BLaER1 treated with 17β-estradiol and CSF1 and Interleukin-3, amounts not matched to agents 10 nM and 100 nM (cell line): ENCODE measurements at regions not wholly inside any gene's neighbourhood (a gene's known extent, or its start where the extent isn't known, plus 50 kb on each side); places are given as distances from the start of the nearest gene placed in this dataset.

Source experiments
- H3K27ac ChIP-seq, 11 experiments: shearing (Covaris generic); formaldehyde crosslinking; 2 replicates each; pipeline ENCODE4 v1.8.1; 2022
- H3K27me3 ChIP-seq, 11 experiments: shearing (Covaris generic); formaldehyde crosslinking; 2 replicates each; pipeline ENCODE4 v1.8.1; 2022
- H3K36me3 ChIP-seq, 11 experiments: shearing (Covaris generic); formaldehyde crosslinking; 2 replicates each; pipeline ENCODE4 v1.8.1; 2022
- H3K4me1 ChIP-seq, 10 experiments: shearing (Covaris generic); formaldehyde crosslinking; 2 replicates each; pipeline ENCODE4 v1.8.1; 2022
- H3K4me2 ChIP-seq, 11 experiments: shearing (Covaris generic); formaldehyde crosslinking; 2 replicates each; pipeline ENCODE4 v1.8.1; 2022
- H3K4me3 ChIP-seq, 10 experiments: shearing (Covaris generic); formaldehyde crosslinking; 2 replicates each; pipeline ENCODE4 v1.8.1; 2022
- H3K9ac ChIP-seq, 11 experiments: shearing (Covaris generic); formaldehyde crosslinking; 2 replicates each; pipeline ENCODE4 v1.8.1; 2022
- H3K9me3 ChIP-seq, 11 experiments: shearing (Covaris generic); formaldehyde crosslinking; replicated peaks in 1 of 11; 2 replicates each; pipeline ENCODE4 v1.8.1; 2022
- H4K20me1 ChIP-seq, 11 experiments: shearing (Covaris generic); formaldehyde crosslinking; 2 replicates each; pipeline ENCODE4 v1.8.1; 2022
- Cebpa-rat ChIP-seq, 11 experiments: shearing (Covaris generic); IDR thresholded peaks; 2 replicates each; pipeline ENCODE4 v1.8.1; 2022

DNA sequence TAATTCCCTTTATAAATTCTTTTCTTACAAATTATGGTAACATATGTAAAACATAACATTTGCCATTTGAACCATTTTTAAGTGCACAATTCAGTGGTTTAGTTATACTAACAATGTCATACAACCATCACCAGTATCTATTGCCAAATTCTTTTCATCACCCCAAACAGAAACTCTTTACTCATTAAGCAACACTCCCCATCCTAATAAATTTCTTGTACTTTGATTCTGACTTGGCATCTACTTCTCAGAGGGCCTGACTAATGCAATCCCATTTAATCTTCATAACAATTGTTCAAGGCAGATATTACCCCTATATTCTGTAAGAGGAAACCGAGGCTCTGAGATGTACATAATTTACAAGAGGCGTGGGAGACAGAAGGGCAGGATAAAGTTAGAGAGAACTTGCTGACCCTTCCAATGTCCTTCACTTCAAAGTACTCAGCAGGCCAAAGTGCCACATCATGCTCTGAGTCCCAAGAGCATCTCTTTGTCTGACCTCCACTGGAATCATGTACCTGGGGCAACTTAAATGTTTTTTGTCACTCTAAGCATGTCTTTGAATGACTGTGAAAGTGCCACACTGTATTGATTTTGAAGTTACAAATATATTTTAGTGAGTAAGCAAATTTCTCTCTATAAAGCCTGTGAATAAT lies 255.3 kb downstream of the KIF4B start:
- Histone ChIP-seq H3K36me3 (no peaks in the 10 kb centered on the region), H3K4me2 (no peak overlapping the region), H3K27ac (no peak overlapping the region), H3K27me3 (no peaks in the 10 kb centered on the region), H3K4me3 (no peak overlapping the region), H3K4me1 (peaks cover 5 to 36% (median 22%) of the 10 kb centered on the region in 10 experiments; a peak in 18 of 20 replicates), H3K9me3 (no peaks in the 10 kb centered on the region), H3K9ac (no peak overlapping the region), H4K20me1 (no peaks in the 10 kb centered on the region)
- no peak for TF ChIP-seq Cebpa-rat (IDR thresholded peaks at IDR 0.05)

DNA sequence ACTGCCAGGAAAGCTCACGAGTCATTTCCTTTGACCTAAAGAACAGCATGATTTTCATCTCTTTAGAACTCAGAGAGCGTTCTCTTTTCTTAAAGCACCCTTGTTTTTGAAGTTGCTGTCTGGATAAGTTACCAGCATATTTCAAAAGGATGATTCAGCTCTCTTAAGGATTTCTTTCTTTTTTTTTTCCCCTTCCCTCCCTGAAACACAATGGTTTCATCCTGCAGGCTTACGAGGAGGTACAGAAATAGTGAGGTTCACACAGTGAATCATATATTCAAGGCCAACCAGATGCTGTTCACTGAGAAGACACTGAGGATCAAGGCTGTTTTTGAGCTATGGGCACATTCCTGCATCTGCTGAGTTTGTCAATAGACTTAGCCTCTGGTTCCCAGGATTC lies 257.2 kb downstream of the KIF4B start:
- Histone ChIP-seq H4K20me1 (no peaks in the 10 kb centered on the region), H3K36me3 (no peaks in the 10 kb centered on the region), H3K9ac (peak overlapping the region in 3 of 11 experiments; percentile 17 to 44 (median 34); a peak in 3 of 22 replicates), H3K27ac (peak overlapping the region in 4 of 11 experiments; percentile 42 to 73 (median 52); a peak in 8 of 22 replicates), H3K4me1 (peaks cover 13 to 51% (median 32%) of the 10 kb centered on the region in 10 experiments), H3K27me3 (no peaks in the 10 kb centered on the region), H3K9me3 (no peaks in the 10 kb centered on the region), H3K4me3 (no peak overlapping the region), H3K4me2 (peak overlapping the region in 7 of 11 experiments; percentile 29 to 74 (median 57); a peak in 13 of 22 replicates)
- no peak for TF ChIP-seq Cebpa-rat (IDR thresholded peaks at IDR 0.05)

DNA sequence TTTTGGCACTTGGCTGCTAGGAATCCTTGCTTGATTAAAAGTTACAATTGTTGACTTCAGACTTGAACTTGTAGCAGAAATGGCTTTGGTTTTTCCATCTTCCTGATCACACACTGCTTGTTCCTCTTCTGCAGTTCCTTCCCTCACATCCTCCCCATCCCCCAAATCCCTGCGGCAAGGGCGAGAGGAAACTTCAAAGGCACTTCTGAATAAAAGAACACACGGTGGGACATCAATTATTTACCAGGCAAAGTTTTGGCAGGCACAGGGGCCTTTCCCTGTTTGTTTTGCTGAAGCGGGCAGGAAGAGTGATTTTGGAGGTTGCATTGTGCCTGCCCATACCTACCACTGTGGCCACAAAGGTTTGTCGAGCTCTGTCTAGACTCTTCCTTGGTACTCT lies 260.9 kb downstream of the KIF4B start:
- Histone ChIP-seq H3K27me3 (no peaks in the 10 kb centered on the region), H3K4me1 (peaks cover 13 to 51% (median 32%) of the 10 kb centered on the region in 10 experiments), H3K27ac (peak overlapping the region in 1 of 11 experiments; percentile 26; a peak in 1 of 22 replicates), H3K36me3 (no peaks in the 10 kb centered on the region), H3K9ac (no peak overlapping the region), H3K4me3 (no peak overlapping the region), H3K4me2 (peak overlapping the region; percentile 54 to 81 (median 66)), H3K9me3 (no peaks in the 10 kb centered on the region), H4K20me1 (no peaks in the 10 kb centered on the region)
- TF ChIP-seq Cebpa-rat (IDR thresholded peaks at IDR 0.05), result no peak

DNA sequence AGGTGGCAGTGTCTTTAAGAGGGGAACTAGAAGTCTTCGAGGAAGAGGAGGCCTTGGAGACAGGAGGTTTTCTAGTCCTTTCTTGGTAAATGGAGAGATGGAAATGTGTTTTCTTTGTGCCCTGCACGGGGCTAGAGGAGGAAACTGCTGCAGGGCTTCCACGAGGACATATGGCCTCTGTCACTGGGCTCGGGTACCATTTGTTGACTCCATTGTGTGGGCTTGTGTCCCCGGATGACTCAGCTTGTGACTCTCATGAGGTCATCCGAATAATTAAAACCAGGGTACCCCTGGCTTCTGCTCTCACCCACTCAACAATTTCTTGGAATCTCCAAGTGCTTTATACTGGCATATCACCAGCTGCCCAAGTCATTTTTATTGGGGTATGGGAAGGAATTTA lies 261.7 kb downstream of the KIF4B start:
- H3K9me3 ChIP-seq, result no peaks in the 10 kb centered on the region
- no peaks in the 10 kb centered on the region for H3K27me3 ChIP-seq

DNA sequence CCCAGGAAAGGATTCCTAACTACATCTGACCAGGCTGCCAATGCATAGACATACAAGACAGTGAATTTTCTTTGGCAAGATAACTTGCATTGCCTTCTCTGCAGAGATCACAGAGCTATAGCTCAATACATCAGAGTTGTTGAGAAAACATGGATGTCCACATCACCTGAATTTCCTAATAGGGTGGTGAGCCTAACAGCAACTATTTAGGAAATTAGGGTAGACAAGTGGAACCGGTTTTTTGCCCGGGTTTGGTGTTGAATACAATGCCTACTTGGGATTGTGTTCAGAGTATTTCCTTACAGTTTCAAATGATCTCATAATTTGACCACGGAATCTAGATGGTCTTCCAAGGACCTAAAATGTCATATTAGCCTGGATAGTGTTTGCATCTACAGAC lies 262.7 kb downstream of the KIF4B start:
- H3K36me3 ChIP-seq, result no peaks in the 10 kb centered on the region
- H3K4me3 ChIP-seq, result no peak overlapping the region
- no peak overlapping the region for H3K9ac ChIP-seq
- no peaks in the 10 kb centered on the region for H3K27me3 ChIP-seq
- no peaks in the 10 kb centered on the region for H4K20me1 ChIP-seq
- H3K9me3 ChIP-seq, result no peaks in the 10 kb centered on the region
- no peak overlapping the region for H3K27ac ChIP-seq
- no peak overlapping the region for H3K4me2 ChIP-seq
- H3K4me1 ChIP-seq, result peaks cover 13 to 33% (median 19%) of the 10 kb centered on the region in 10 experiments
- TF ChIP-seq Cebpa-rat (IDR thresholded peaks at IDR 0.05), result no peak

More for the DNA sequence above, 261.7 kb downstream of the KIF4B start:
- Histone ChIP-seq H3K4me3 (no peak overlapping the region), H3K4me1 (peaks cover 13 to 43% (median 29%) of the 10 kb centered on the region in 10 experiments), H3K36me3 (no peaks in the 10 kb centered on the region), H3K4me2 (peak overlapping the region in 1 of 11 experiments; percentile 71; a peak in 1 of 22 replicates), H3K27ac (no peak overlapping the region), H3K9ac (no peak overlapping the region), H4K20me1 (no peaks in the 10 kb centered on the region)
- TF ChIP-seq Cebpa-rat (IDR thresholded peaks at IDR 0.05), result no peak

- Histone ChIP-seq H3K27me3 (no peaks in the 10 kb centered on the region), H3K4me3 (no peak overlapping the region), H3K27ac (no peak overlapping the region), H3K36me3 (no peaks in the 10 kb centered on the region), H4K20me1 (no peaks in the 10 kb centered on the region), H3K4me2 (no peak overlapping the region), H3K4me1 (peaks cover 11 to 18% (median 15%) of the 10 kb centered on the region in 10 experiments), H3K9me3 (no peaks in the 10 kb centered on the region), H3K9ac (no peak overlapping the region)
- TF ChIP-seq Cebpa-rat (IDR thresholded peaks at IDR 0.05), result no peak
Observed at GRCh38 chr5:155278532-155278931, 265.0 kb downstream of the KIF4B start.

- Histone ChIP-seq H3K9ac (no peak overlapping the region), H3K4me1 (no peaks in the 10 kb centered on the region; a peak in 1 of 20 replicates), H3K4me3 (no peak overlapping the region), H3K9me3 (no peaks in the 10 kb centered on the region), H3K27me3 (no peaks in the 10 kb centered on the region), H3K27ac (no peak overlapping the region), H3K36me3 (no peaks in the 10 kb centered on the region), H4K20me1 (no peaks in the 10 kb centered on the region), H3K4me2 (no peak overlapping the region)
- TF ChIP-seq Cebpa-rat (IDR thresholded peaks at IDR 0.05), result no peak
Observed at GRCh38 chr5:155282503-155283107, 269.1 kb downstream of the KIF4B start.

GRCh38 chr5:155285706-155286105 lies 272.2 kb downstream of the KIF4B start:
- H3K4me2 ChIP-seq, result no peak overlapping the region
- H3K9ac ChIP-seq, result no peak overlapping the region
- H3K27ac ChIP-seq, result no peak overlapping the region
- TF ChIP-seq Cebpa-rat (IDR thresholded peaks at IDR 0.05), result no peak
- no peaks in the 10 kb centered on the region for H3K4me1 ChIP-seq
- no peaks in the 10 kb centered on the region for H3K9me3 ChIP-seq
- H3K4me3 ChIP-seq, result no peak overlapping the region
- no peaks in the 10 kb centered on the region for H3K36me3 ChIP-seq
- no peaks in the 10 kb centered on the region for H3K27me3 ChIP-seq
- no peaks in the 10 kb centered on the region for H4K20me1 ChIP-seq

GRCh38 chr5:155290937-155291336 lies 277.4 kb downstream of the KIF4B start:
- H3K36me3 ChIP-seq, result no peaks in the 10 kb centered on the region
- no peak overlapping the region for H3K27ac ChIP-seq
- no peaks in the 10 kb centered on the region for H3K9me3 ChIP-seq
- no peak overlapping the region for H3K4me2 ChIP-seq
- H3K4me1 ChIP-seq, result no peaks in the 10 kb centered on the region
- no peak overlapping the region for H3K4me3 ChIP-seq
- no peaks in the 10 kb centered on the region for H3K27me3 ChIP-seq
- no peaks in the 10 kb centered on the region for H4K20me1 ChIP-seq
- no peak overlapping the region for H3K9ac ChIP-seq
- TF ChIP-seq Cebpa-rat (IDR thresholded peaks at IDR 0.05), result no peak
